Ishikawa (cell line): ENCODE measurements at regions not wholly inside any gene's neighbourhood (a gene's known extent, or its start where the extent isn't known, plus 50 kb on each side); places are given as distances from the start of the nearest gene placed in this dataset.

Source experiments
- CEBPB ChIP-seq: IDR thresholded peaks from 2 replicates; pipeline ENCODE4 v1.6.1; 2012
- EP300 ChIP-seq: IDR thresholded peaks from 2 replicates; pipeline ENCODE4 v1.6.1; 2012; ENCODE audit warnings: borderline replicate concordance
- FOXM1 ChIP-seq: IDR thresholded peaks from 2 replicates; pipeline ENCODE4 v1.6.1; 2012; ENCODE audit warnings: low read depth, borderline replicate concordance
- MAX ChIP-seq: IDR thresholded peaks from 2 replicates; pipeline ENCODE4 v1.6.1; 2012
- NFIC ChIP-seq: IDR thresholded peaks from 2 replicates; pipeline ENCODE4 v1.6.1; 2012
- RAD21 ChIP-seq: IDR thresholded peaks from 2 replicates; pipeline ENCODE4 v1.6.1; 2012; ENCODE audit warnings: low read depth
- REST ChIP-seq: IDR thresholded peaks from 2 replicates; pipeline ENCODE4 v1.6.1; 2012; ENCODE audit warnings: low read depth, mild to moderate bottlenecking
- TAF1 ChIP-seq: IDR thresholded peaks from 2 replicates; pipeline ENCODE4 v1.6.1; 2012; ENCODE audit warnings: low read depth, mild to moderate bottlenecking
- TEAD4 ChIP-seq: IDR thresholded peaks from 2 replicates; pipeline ENCODE4 v1.6.1; 2012
- YY1 ChIP-seq: IDR thresholded peaks from 2 replicates; pipeline ENCODE4 v1.6.1; 2012; ENCODE audit warnings: low read depth

GRCh38 chr10:29136411-29136810 is 152.5 kb upstream of the LYZL1 start:
- TF ChIP-seq RAD21 (no peak), MAX (no peak), REST (no peak), CEBPB (no peak), EP300 (no peak), TAF1 (no peak), YY1 (no peak), FOXM1 (no peak), NFIC (no peak), TEAD4 (no peak)
